Kasumi-1 (cell line): ENCODE measurements at regions not wholly inside any gene's neighbourhood (a gene's known extent, or its start where the extent isn't known, plus 50 kb on each side); places are given as distances from the start of the nearest gene placed in this dataset.

Experiments
- DNase-seq, 2 experiments: peaks; one replicate each; lab custom pipeline; 2025; lab: John Stamatoyannopoulos, UW

GRCh38 chr16:86018487-86018886 is 119.5 kb downstream of the IRF8 start:
- DNase-seq, result peak; percentile 74 to 89

- no peak for DNase-seq
These were observed 120.0 kb downstream of the IRF8 start for GRCh38 chr16:86018941-86019340.

- no peak for DNase-seq
These were observed 120.6 kb downstream of the IRF8 start for GRCh38 chr16:86019446-86020047.

GRCh38 chr16:86020971-86021370 is 122.0 kb downstream of the IRF8 start:
- DNase-seq, result no peak

- no peak for DNase-seq
These were observed 123.5 kb downstream of the IRF8 start for GRCh38 chr16:86022381-86022960.

- no peak for DNase-seq
These were observed 125.2 kb downstream of the IRF8 start for GRCh38 chr16:86024210-86024609.

- DNase-seq, result no peak
These were observed 126.7 kb downstream of the IRF8 start for GRCh38 chr16:86025706-86026105.

GRCh38 chr16:86026171-86026910 is 127.4 kb downstream of the IRF8 start:
- DNase-seq, result no peak

- DNase-seq, result no peak
These were observed 128.0 kb downstream of the IRF8 start for GRCh38 chr16:86026916-86027315.

- no peak for DNase-seq
These were observed 128.6 kb downstream of the IRF8 start for GRCh38 chr16:86027373-86028126.

- DNase-seq, result peak in 1 of 2 experiments; percentile 21
These were observed 130.3 kb downstream of the IRF8 start for GRCh38 chr16:86029131-86029741.

- no peak for DNase-seq
These were observed 131.2 kb downstream of the IRF8 start for GRCh38 chr16:86030116-86030515.

GRCh38 chr16:86031141-86031678 is 132.2 kb downstream of the IRF8 start:
- DNase-seq, result no peak

- DNase-seq, result no peak
These were observed 134.1 kb downstream of the IRF8 start for GRCh38 chr16:86033016-86033474.

- no peak for DNase-seq
These were observed 135.0 kb downstream of the IRF8 start for GRCh38 chr16:86033971-86034370.

GRCh38 chr16:86034421-86034919 is 135.5 kb downstream of the IRF8 start:
- no peak for DNase-seq

GRCh38 chr16:86035906-86036305 is 136.9 kb downstream of the IRF8 start:
- DNase-seq, result no peak

- no peak for DNase-seq
These were observed 139.3 kb downstream of the IRF8 start for GRCh38 chr16:86037999-86038925.

GRCh38 chr16:86038926-86039310 is 140.0 kb downstream of the IRF8 start:
- DNase-seq, result no peak

GRCh38 chr16:86039606-86040005 is 140.6 kb downstream of the IRF8 start:
- DNase-seq, result no peak

GRCh38 chr16:86040496-86040895 is 141.5 kb downstream of the IRF8 start:
- no peak for DNase-seq
